ENCODE measurements at regions not wholly inside any gene's neighbourhood (a gene's known extent, or its start where the extent isn't known, plus 50 kb on each side); places are given as distances from the start of the nearest gene placed in this dataset.

- TF ChIP-seq CTCF (IDR thresholded peaks at IDR 0.05; ENCODE audit: insufficient read depth, low read length) (no peak), POLR2AphosphoS5 (IDR thresholded peaks at IDR 0.05; ENCODE audit: low read depth) (no peak), REST (IDR thresholded peaks at IDR 0.05; ENCODE audit: insufficient replicate concordance, low read depth) (no peak)
Observed at GRCh38 chr6:92888316-92888715, 531.0 kb downstream of the EPHA7 start.
